OCI-LY7 (cell line): ENCODE measurements at regions not wholly inside any gene's neighbourhood (a gene's known extent, or its start where the extent isn't known, plus 50 kb on each side); places are given as distances from the start of the nearest gene placed in this dataset.

Experiments
- BruUV-seq: library from RNA; stranded (reverse); fragments of 400-500 nt; replicated peaks from 2 replicates; lab custom pipeline; 2021; lab: Mats Ljungman, UMichigan
- CTCF ChIA-PET: fragments of 300-600 bp; sonication (Branson Sonifier 250); formaldehyde crosslinking; loops from one replicate; lab custom pipeline; 2022; ENCODE audit warnings: antibody characterized with exemption; ENCODE audit not compliant: unreplicated experiment; lab: Charles Lee
- POLR2A ChIA-PET: fragments of 300-600 bp; sonication (Branson Sonifier 250); formaldehyde crosslinking; loops from one replicate; lab custom pipeline; 2022; ENCODE audit warnings: antibody characterized with exemption; lab: Charles Lee
- DNase-seq: peaks from one replicate; pipeline ENCODE4 v3.0.0-alpha.2; 2015; ENCODE audit warnings: low spot score
- H2AFZ ChIP-seq: fragments of 200-600 bp; sonication (generic), shearing (Covaris generic); 2 replicates; pipeline ENCODE4 v1.6.1; 2014; ENCODE audit warnings: mild to moderate bottlenecking, antibody characterized with exemption, low read length, moderate library complexity
- H3K27ac ChIP-seq: fragments of 200-600 bp; sonication (generic); 2 replicates; pipeline ENCODE4 v1.5.1; 2014; ENCODE audit warnings: mixed run types, low read depth, mild to moderate bottlenecking, moderate library complexity, low read length, inconsistent platforms; ENCODE audit not compliant: poor library complexity, severe bottlenecking
- H3K36me3 ChIP-seq: fragments of 200-600 bp; sonication (generic); 2 replicates; pipeline ENCODE4 v1.6.1; 2014; ENCODE audit warnings: mild to moderate bottlenecking, antibody characterized with exemption, low read length, moderate library complexity, mixed read lengths; ENCODE audit not compliant: insufficient read depth
- H3K4me1 ChIP-seq: fragments of 200-600 bp; sonication (generic); 2 replicates; pipeline ENCODE4 v1.5.1; 2014; ENCODE audit warnings: mild to moderate bottlenecking, low read length; ENCODE audit not compliant: insufficient read depth, poor library complexity, severe bottlenecking
- H3K4me2 ChIP-seq: fragments of 200-600 bp; sonication (generic); 2 replicates; pipeline ENCODE4 v1.6.1; 2014; ENCODE audit warnings: mild to moderate bottlenecking, low read length
- H3K4me3 ChIP-seq: fragments of 200-600 bp; sonication (generic); 2 replicates; pipeline ENCODE4 v1.5.1; 2014; ENCODE audit warnings: mild to moderate bottlenecking, low read depth, low read length; ENCODE audit not compliant: poor library complexity, severe bottlenecking
- H3K79me2 ChIP-seq: fragments of 200-600 bp; sonication (generic); 2 replicates; pipeline ENCODE4 v1.6.1; 2016; ENCODE audit warnings: low read depth, mild to moderate bottlenecking, low read length, moderate library complexity, mixed read lengths; ENCODE audit not compliant: insufficient read depth
- H3K9me2 ChIP-seq: fragments of 200-600 bp; sonication (generic); 2 replicates; pipeline ENCODE4 v1.6.1; 2016; ENCODE audit warnings: mild to moderate bottlenecking, low read length, mixed read lengths; ENCODE audit not compliant: insufficient read depth
- H3K9me3 ChIP-seq: fragments of 200-600 bp; sonication (generic); 2 replicates; pipeline ENCODE4 v1.6.1; 2014; ENCODE audit warnings: mild to moderate bottlenecking, mixed run types, low read length, mixed read lengths
- H4K20me1 ChIP-seq: fragments of 200-600 bp; sonication (generic); 2 replicates; pipeline ENCODE4 v1.6.1; 2014; ENCODE audit warnings: mild to moderate bottlenecking, antibody characterized with exemption, low read length, moderate library complexity, mixed read lengths; ENCODE audit not compliant: insufficient read depth
- CTCF ChIP-seq: fragments of 200-600 bp; sonication (generic); conservative IDR thresholded peaks from 2 replicates; pipeline ENCODE4 v1.5.1; 2014; ENCODE audit warnings: mild to moderate bottlenecking, antibody characterized with exemption, low read length, moderate library complexity, mixed read lengths
- EZH2phosphoT487 ChIP-seq: fragments of 200-600 bp; sonication (generic); IDR thresholded peaks from 2 replicates; pipeline ENCODE4 v1.6.1; 2018; ENCODE audit warnings: low read depth, borderline replicate concordance, mild to moderate bottlenecking, mixed run types, antibody characterized with exemption, low read length, moderate library complexity, mixed read lengths
- intact Hi-C: fragments of 100-400 bp; cut with micrococcal nuclease; formaldehyde crosslinking; loops from one replicate; pipeline ENCODE4 v1.10.0; 2022; ENCODE audit not compliant: unreplicated experiment

- Histone ChIP-seq H3K9me3 (no peaks in the 10 kb centered on the region), H3K9me2 (no peaks in the 10 kb centered on the region), H3K36me3 (no peaks in the 10 kb centered on the region), H3K79me2 (no peaks in the 10 kb centered on the region), H3K4me1 (no peaks in the 10 kb centered on the region), H3K27ac (no peak overlapping the region), H3K4me3 (no peak overlapping the region), H2AFZ (no peak overlapping the region), H3K4me2 (no peak overlapping the region), H4K20me1 (no peaks in the 10 kb centered on the region)
- ChIA-PET POLR2A (no interaction called here), CTCF (no interaction called here)
- no peak for TF ChIP-seq CTCF
- no peak for TF ChIP-seq EZH2phosphoT487
- intact Hi-C loops = no loop called here
- no TSS peak for BruUV-seq
- no peak for DNase-seq
Measured at GRCh38 chr12:38586789-38587188, 270.2 kb downstream of the ALG10B start.

GRCh38 chr12:38587594-38587993 is 271.0 kb downstream of the ALG10B start:
- no peak overlapping the region for H3K27ac ChIP-seq
- no peaks in the 10 kb centered on the region for H3K4me1 ChIP-seq
- TF ChIP-seq CTCF (no peak), EZH2phosphoT487 (no peak)
- no peak overlapping the region for H3K4me2 ChIP-seq
- no peaks in the 10 kb centered on the region for H3K79me2 ChIP-seq
- H2AFZ ChIP-seq = no peak overlapping the region
- H3K9me3 ChIP-seq = no peaks in the 10 kb centered on the region
- BruUV-seq = no TSS peak
- H3K4me3 ChIP-seq = no peak overlapping the region
- no peaks in the 10 kb centered on the region for H3K9me2 ChIP-seq
- no peak for DNase-seq
- intact Hi-C loops = no loop called here
- H3K36me3 ChIP-seq = no peaks in the 10 kb centered on the region
- H4K20me1 ChIP-seq = no peaks in the 10 kb centered on the region
- POLR2A ChIA-PET = interaction anchor here (0.5 kb wide), 1 partner anchor 29 kb away, joined by 3 read pairs; no protein-coding TSS in a partner anchor
- CTCF ChIA-PET = no interaction called here

- TF ChIP-seq CTCF = no peak
- H3K4me2 ChIP-seq = no peak overlapping the region
- H3K36me3 ChIP-seq = no peaks in the 10 kb centered on the region
- no peak overlapping the region for H3K4me3 ChIP-seq
- ChIA-PET POLR2A (interaction anchor here (1.0 kb wide), 1 partner anchor 10 kb away, joined by 3 read pairs; no protein-coding TSS in a partner anchor), CTCF (no interaction called here)
- H3K4me1 ChIP-seq = no peaks in the 10 kb centered on the region
- no peak for DNase-seq
- no peaks in the 10 kb centered on the region for H3K9me3 ChIP-seq
- H4K20me1 ChIP-seq = no peaks in the 10 kb centered on the region
- intact Hi-C loops = no loop called here
- H3K79me2 ChIP-seq = no peaks in the 10 kb centered on the region
- H3K27ac ChIP-seq = no peak overlapping the region
- H3K9me2 ChIP-seq = no peaks in the 10 kb centered on the region
- no TSS peak for BruUV-seq
- H2AFZ ChIP-seq = no peak overlapping the region
Measured at GRCh38 chr12:38588624-38589305, 272.2 kb downstream of the ALG10B start.
